ENCODE measurements at regions not wholly inside any gene's neighbourhood (a gene's known extent, or its start where the extent isn't known, plus 50 kb on each side); places are given as distances from the start of the nearest gene placed in this dataset.

- no peak for DNase-seq
These were observed 231.1 kb upstream of the CDH5 start for GRCh38 chr16:66135421-66135831.

- DNase-seq, result no peak
These were observed 231.6 kb upstream of the CDH5 start for GRCh38 chr16:66134875-66135274.

- no peak for DNase-seq
These were observed 232.7 kb upstream of the CDH5 start for GRCh38 chr16:66133643-66134338.

GRCh38 chr16:66131895-66132294 is 234.6 kb upstream of the CDH5 start:
- no peak for DNase-seq

- DNase-seq, result no peak
These were observed 235.2 kb upstream of the CDH5 start for GRCh38 chr16:66131156-66131807.

GRCh38 chr16:66130296-66130905 is 236.1 kb upstream of the CDH5 start:
- no peak for DNase-seq

- DNase-seq, result no peak
These were observed 237.3 kb upstream of the CDH5 start for GRCh38 chr16:66129196-66129595.

GRCh38 chr16:66128371-66128770 is 238.1 kb upstream of the CDH5 start:
- no peak for DNase-seq

- DNase-seq, result no peak
These were observed 238.8 kb upstream of the CDH5 start for GRCh38 chr16:66127459-66128370.

GRCh38 chr16:66121466-66121865 is 245.0 kb upstream of the CDH5 start:
- DNase-seq, result no peak

- no peak for DNase-seq
These were observed 245.8 kb upstream of the CDH5 start for GRCh38 chr16:66120656-66121055.

- no peak for DNase-seq
These were observed 250.1 kb upstream of the CDH5 start for GRCh38 chr16:66116163-66117002.

GRCh38 chr16:66115373-66115772 is 251.1 kb upstream of the CDH5 start:
- no peak for DNase-seq

- DNase-seq, result no peak
These were observed 253.3 kb upstream of the CDH5 start for GRCh38 chr16:66113223-66113622.

GRCh38 chr16:66109677-66110076 is 256.8 kb upstream of the CDH5 start:
- DNase-seq, result no peak

GRCh38 chr16:66107661-66108060 is 258.8 kb upstream of the CDH5 start:
- no peak for DNase-seq

GRCh38 chr16:66103211-66103610 is 263.3 kb upstream of the CDH5 start:
- DNase-seq, result no peak

- DNase-seq, result no peak
These were observed 267.2 kb upstream of the CDH5 start for GRCh38 chr16:66099306-66099705.

GRCh38 chr16:66097751-66098150 is 268.7 kb upstream of the CDH5 start:
- no peak for DNase-seq

GRCh38 chr16:66095676-66096075 is 270.8 kb upstream of the CDH5 start:
- no peak for DNase-seq

- no peak for DNase-seq
These were observed 273.3 kb upstream of the CDH5 start for GRCh38 chr16:66093191-66093590.

GRCh38 chr16:66091471-66091891 is 275.0 kb upstream of the CDH5 start:
- DNase-seq, result no peak

Data from NCI-H1417 (cell line).